Natural killer cell (primary cell): ENCODE measurements at regions not wholly inside any gene's neighbourhood (a gene's known extent, or its start where the extent isn't known, plus 50 kb on each side); places are given as distances from the start of the nearest gene placed in this dataset.
"Not testable (repeated sequence)": the region's sequence is repeated elsewhere in the genome, so short reads cannot be mapped to it uniquely, and the experiment has no call there.

Experiments
- ATAC-seq, 3 donors: fragments of 150-1000 bp in 2 of 3; fragments of 200-7000 bp in 1 of 3; cut with Tn5 transposase; 1 replicate in 1 of 3; 2 replicates in 2 of 3; pipeline ENCODE4 v1.10.0; 2021; ENCODE audit warnings: mild to moderate bottlenecking in 2 of 3, moderate library complexity in 2 of 3
- DNase-seq, 2 donors: peaks; one replicate each; pipeline versions ENCODE4 v3.0.0 to v3.0.0-alpha.2; 2013 to 2021; ENCODE audit warnings: mixed read lengths in 1 of 2
- H3K27ac ChIP-seq: one replicate; pipeline ENCODE4 v1.5.1; 2013; ENCODE audit warnings: mild to moderate bottlenecking, low read length
- H3K27me3 ChIP-seq: one replicate; pipeline ENCODE4 v1.6.1; 2013; ENCODE audit warnings: low read length; ENCODE audit not compliant: control insufficient read depth, insufficient read depth
- H3K36me3 ChIP-seq: one replicate; pipeline ENCODE4 v1.6.1; 2013; ENCODE audit warnings: low read length; ENCODE audit not compliant: control insufficient read depth, insufficient read depth
- H3K4me1 ChIP-seq: one replicate; pipeline ENCODE4 v1.6.1; 2013; ENCODE audit warnings: low read length; ENCODE audit not compliant: control insufficient read depth, insufficient read depth
- H3K4me3 ChIP-seq: one replicate; pipeline ENCODE4 v1.5.1; 2013; ENCODE audit warnings: low read length
- H3K9me3 ChIP-seq: one replicate; pipeline ENCODE4 v1.6.1; 2013; ENCODE audit warnings: low read length; ENCODE audit not compliant: control insufficient read depth, insufficient read depth
- H3K27ac Mint-ChIP-seq, 2 donors: one replicate each; pipeline ENCODE4 v1.8.0; 2022; ENCODE audit warnings: mild to moderate bottlenecking in 2 of 2, mixed read lengths in 2 of 2, moderate library complexity in 1 of 2
- H3K27me3 Mint-ChIP-seq, 2 donors: one replicate each; pipeline ENCODE4 v1.8.0; 2022; ENCODE audit warnings: low read depth in 2 of 2, mixed read lengths in 2 of 2
- H3K36me3 Mint-ChIP-seq: one replicate; pipeline ENCODE4 v1.8.0; 2022; ENCODE audit warnings: mixed read lengths
- H3K4me1 Mint-ChIP-seq, 2 donors: one replicate each; pipeline ENCODE4 v1.8.0; 2022; ENCODE audit warnings: mixed read lengths in 2 of 2
- H3K4me3 Mint-ChIP-seq: one replicate; pipeline ENCODE4 v1.8.0; 2022; ENCODE audit warnings: mild to moderate bottlenecking, moderate library complexity, mixed read lengths
- H3K9me3 Mint-ChIP-seq, 2 donors: one replicate each; pipeline ENCODE4 v1.8.0; 2022; ENCODE audit warnings: mixed read lengths in 2 of 2
- WGBS: methylation state at CpG from one replicate; pipeline ENCODE4 v1.1.7; 2013; ENCODE audit warnings: missing lambda C conversion rate; ENCODE audit not compliant: insufficient coverage; 5-methylcytosine and 5-hydroxymethylcytosine counted together
- intact Hi-C: fragments of 100-400 bp; cut with micrococcal nuclease; formaldehyde crosslinking; loops from one replicate; pipeline ENCODE4 v1.14.2; 2022
- TF ChIP-seq, protein P1 (sequence below): fragments of 200-600 bp; IDR thresholded peaks from one replicate; pipeline ENCODE4 v1.8.0; 2022; ENCODE audit warnings: antibody characterized with exemption

DNA sequence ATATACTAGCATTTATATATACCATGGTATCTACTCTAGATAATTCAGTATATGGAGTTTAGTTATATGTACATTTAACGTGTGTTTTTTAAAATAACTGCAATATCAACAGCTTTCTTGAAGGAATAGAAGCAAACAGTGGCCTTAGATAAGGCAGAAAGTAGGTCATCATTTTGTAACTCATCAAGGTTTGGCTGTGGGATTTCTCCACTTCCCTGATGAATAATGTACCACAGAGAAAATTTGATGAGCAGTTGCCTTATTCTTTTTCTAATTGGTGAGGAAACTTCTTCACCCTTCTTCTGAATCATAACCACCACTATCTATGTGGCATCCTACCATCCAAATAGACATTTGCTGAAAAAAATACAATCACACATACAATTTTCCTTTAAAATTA is 590.2 kb upstream of the SPRY2 start:
- Histone ChIP-seq H3K27me3 (no peaks in the 10 kb centered on the region), H3K4me3 (no peak overlapping the region), H3K9me3 (no peaks in the 10 kb centered on the region), H3K36me3 (no peaks in the 10 kb centered on the region), H3K27ac (no peak overlapping the region), H3K4me1 (no peaks in the 10 kb centered on the region)
- Mint-ChIP-seq H3K27me3 (no peaks in the 10 kb centered on the region), H3K4me1 (no peaks in the 10 kb centered on the region), H3K36me3 (no peaks in the 10 kb centered on the region), H3K9me3 (no peaks in the 10 kb centered on the region), H3K4me3 (no peak overlapping the region), H3K27ac (no peak overlapping the region)
- ATAC-seq, result no peak
- TF ChIP-seq, protein P1, sequence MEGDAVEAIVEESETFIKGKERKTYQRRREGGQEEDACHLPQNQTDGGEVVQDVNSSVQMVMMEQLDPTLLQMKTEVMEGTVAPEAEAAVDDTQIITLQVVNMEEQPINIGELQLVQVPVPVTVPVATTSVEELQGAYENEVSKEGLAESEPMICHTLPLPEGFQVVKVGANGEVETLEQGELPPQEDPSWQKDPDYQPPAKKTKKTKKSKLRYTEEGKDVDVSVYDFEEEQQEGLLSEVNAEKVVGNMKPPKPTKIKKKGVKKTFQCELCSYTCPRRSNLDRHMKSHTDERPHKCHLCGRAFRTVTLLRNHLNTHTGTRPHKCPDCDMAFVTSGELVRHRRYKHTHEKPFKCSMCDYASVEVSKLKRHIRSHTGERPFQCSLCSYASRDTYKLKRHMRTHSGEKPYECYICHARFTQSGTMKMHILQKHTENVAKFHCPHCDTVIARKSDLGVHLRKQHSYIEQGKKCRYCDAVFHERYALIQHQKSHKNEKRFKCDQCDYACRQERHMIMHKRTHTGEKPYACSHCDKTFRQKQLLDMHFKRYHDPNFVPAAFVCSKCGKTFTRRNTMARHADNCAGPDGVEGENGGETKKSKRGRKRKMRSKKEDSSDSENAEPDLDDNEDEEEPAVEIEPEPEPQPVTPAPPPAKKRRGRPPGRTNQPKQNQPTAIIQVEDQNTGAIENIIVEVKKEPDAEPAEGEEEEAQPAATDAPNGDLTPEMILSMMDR, result no peak
- intact Hi-C loops, result no loop called here
- no CpG with 5 or more reads among the region's 1 CpG for WGBS
- no peak for DNase-seq

DNA sequence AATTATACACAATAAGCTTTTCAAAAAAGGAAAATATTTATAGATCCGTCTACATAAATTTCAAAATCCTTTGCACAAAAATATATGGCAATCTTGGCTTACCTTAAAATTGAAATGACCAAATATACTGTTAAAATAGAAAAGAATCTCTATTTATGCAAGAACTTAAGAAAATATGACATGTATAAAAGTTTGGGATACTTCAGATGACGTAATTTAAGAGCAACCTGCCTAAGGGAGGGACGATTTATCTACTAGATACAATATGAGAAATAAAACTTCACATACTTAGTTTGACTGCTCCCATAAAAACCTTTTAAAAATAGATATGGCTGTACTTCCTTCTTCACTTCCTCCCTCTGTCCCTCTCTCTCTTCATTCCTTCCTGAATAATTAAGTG is 587.3 kb upstream of the SPRY2 start:
- Mint-ChIP-seq H3K27me3 (no peaks in the 10 kb centered on the region), H3K9me3 (no peaks in the 10 kb centered on the region), H3K4me1 (no peaks in the 10 kb centered on the region), H3K4me3 (no peak overlapping the region), H3K27ac (no peak overlapping the region), H3K36me3 (no peaks in the 10 kb centered on the region)
- intact Hi-C loops, result no loop called here
- TF ChIP-seq, protein P1, result no peak
- Histone ChIP-seq H3K4me1 (no peaks in the 10 kb centered on the region), H3K36me3 (no peaks in the 10 kb centered on the region), H3K9me3 (no peaks in the 10 kb centered on the region), H3K4me3 (no peak overlapping the region), H3K27ac (no peak overlapping the region), H3K27me3 (no peaks in the 10 kb centered on the region)
- no peak for DNase-seq
- WGBS, result no CpG with 5 or more reads among the region's 3 CpGs
- no peak for ATAC-seq

DNA sequence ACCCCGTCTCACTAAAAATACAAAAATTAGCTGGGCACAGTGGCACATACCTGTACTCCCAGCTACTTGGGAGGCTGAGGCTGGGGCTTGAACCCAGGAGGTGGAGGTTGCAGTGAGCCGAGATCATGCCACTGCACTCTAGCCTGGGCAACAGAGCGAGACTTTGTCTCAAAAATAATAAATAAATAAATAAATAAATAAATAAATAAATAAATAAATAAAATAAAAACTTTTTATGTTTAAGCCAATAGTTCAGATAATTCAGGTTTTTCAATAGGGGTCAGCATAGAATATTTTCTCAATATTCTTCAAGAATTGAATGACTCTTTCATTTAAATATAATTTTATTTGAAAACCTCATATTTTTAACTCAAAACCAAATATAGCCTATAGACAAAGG is 585.1 kb upstream of the SPRY2 start:
- H3K27ac ChIP-seq, H3K4me3 Mint-ChIP-seq: not testable (repeated sequence)

DNA sequence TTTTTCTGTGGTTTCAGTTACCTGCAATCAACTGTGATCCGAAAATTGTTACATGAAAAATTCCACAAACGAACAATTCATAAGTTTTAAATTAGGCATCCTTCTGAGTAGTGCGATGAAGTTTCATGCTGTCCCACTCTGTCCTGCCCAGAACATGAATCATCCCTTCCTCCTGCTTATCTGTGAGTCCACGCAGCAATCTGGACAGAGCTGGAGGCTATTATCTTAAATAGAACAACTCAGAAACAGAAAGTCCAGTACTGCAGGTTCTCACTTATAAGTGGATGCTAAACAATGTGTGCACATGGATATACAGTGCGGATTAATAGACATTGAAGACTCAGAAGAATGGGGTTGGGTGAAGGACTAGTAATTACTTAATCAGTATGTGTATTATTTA is 583.7 kb upstream of the SPRY2 start:
- intact Hi-C loops, result no loop called here
- no peak overlapping the region for H3K4me3 Mint-ChIP-seq
- Histone ChIP-seq H3K27me3 (no peaks in the 10 kb centered on the region), H3K27ac (no peak overlapping the region), H3K36me3 (no peaks in the 10 kb centered on the region), H3K4me3 (no peak overlapping the region), H3K9me3 (no peaks in the 10 kb centered on the region), H3K4me1 (no peaks in the 10 kb centered on the region)
- TF ChIP-seq, protein P1, result peak; percentile 3
- no peak overlapping the region for H3K27ac Mint-ChIP-seq
- H3K9me3 Mint-ChIP-seq, result no peaks in the 10 kb centered on the region
- H3K36me3 Mint-ChIP-seq, result no peaks in the 10 kb centered on the region
- DNase-seq (no peak), ATAC-seq (no peak)
- H3K4me1 Mint-ChIP-seq, result no peaks in the 10 kb centered on the region
- WGBS, result 93% methylated on average over 5 of the region's 5 CpGs
- H3K27me3 Mint-ChIP-seq, result no peaks in the 10 kb centered on the region

More for the DNA sequence above, 585.1 kb upstream of the SPRY2 start:
- H3K27me3 ChIP-seq, H3K27me3 Mint-ChIP-seq, H3K9me3 ChIP-seq, ATAC-seq, H3K9me3 Mint-ChIP-seq, intact Hi-C loops, H3K36me3 Mint-ChIP-seq, H3K4me1 ChIP-seq, H3K27ac Mint-ChIP-seq, H3K4me1 Mint-ChIP-seq, H3K4me3 ChIP-seq, H3K36me3 ChIP-seq, DNase-seq: not testable (repeated sequence)
- 94% methylated on average over 2 of the region's 3 CpGs for WGBS
